GM23338 (cell line): ENCODE measurements at regions not wholly inside any gene's neighbourhood (a gene's known extent, or its start where the extent isn't known, plus 50 kb on each side); places are given as distances from the start of the nearest gene placed in this dataset.

ENCODE experiments used
- ATAC-seq: fragments of 200-7000 bp; cut with Tn5 transposase; 3 replicates; pipeline ENCODE4 v1.9.1; 2020
- DNase-seq: peaks from one replicate; pipeline ENCODE4 v3.0.0-alpha.2; 2015; ENCODE audit warnings: low spot score
- H2AFZ ChIP-seq: fragments of 200-600 bp; sonication (generic); 2 replicates; pipeline ENCODE4 v1.8.0; 2016; ENCODE audit warnings: antibody characterized with exemption, mild to moderate bottlenecking, moderate library complexity
- H3F3A ChIP-seq: fragments of 200-600 bp; sonication (generic); replicated peaks from 2 replicates; pipeline ENCODE4 v1.8.0; 2017; ENCODE audit warnings: antibody characterized with exemption, mixed run types, low read depth
- H3K27ac ChIP-seq: fragments of 200-600 bp; sonication (generic); 2 replicates; pipeline ENCODE4 v1.6.1; 2016; ENCODE audit warnings: low read depth
- H3K27me3 ChIP-seq: fragments of 200-600 bp; sonication (generic); 2 replicates; pipeline ENCODE4 v1.8.0; 2016; ENCODE audit warnings: mild to moderate bottlenecking, mixed run types, moderate library complexity; ENCODE audit not compliant: insufficient read depth
- H3K36me3 ChIP-seq: fragments of 200-600 bp; sonication (generic); 2 replicates; pipeline ENCODE4 v1.8.0; 2016; ENCODE audit warnings: mild to moderate bottlenecking; ENCODE audit not compliant: insufficient read depth
- H3K4me1 ChIP-seq: fragments of 200-600 bp; sonication (generic); 2 replicates; pipeline ENCODE4 v1.8.0; 2016; ENCODE audit warnings: mild to moderate bottlenecking, moderate library complexity; ENCODE audit not compliant: insufficient read depth
- H3K4me2 ChIP-seq: fragments of 200-600 bp; sonication (generic); 2 replicates; pipeline ENCODE4 v1.7.1; 2017; ENCODE audit warnings: mixed run types
- H3K4me3 ChIP-seq: fragments of 200-600 bp; sonication (generic); 2 replicates; pipeline ENCODE4 v1.6.1; 2016; ENCODE audit warnings: mixed run types
- H3K79me2 ChIP-seq: fragments of 200-600 bp; sonication (generic); replicated peaks from 2 replicates; pipeline ENCODE4 v1.8.0; 2017; ENCODE audit warnings: mild to moderate bottlenecking; ENCODE audit not compliant: insufficient read depth
- H3K9me2 ChIP-seq: fragments of 200-600 bp; sonication (generic); 2 replicates; pipeline ENCODE4 v1.8.0; 2017; ENCODE audit not compliant: insufficient read depth
- H4K20me1 ChIP-seq: fragments of 200-600 bp; sonication (generic); replicated peaks from 2 replicates; pipeline ENCODE4 v1.8.0; 2017; ENCODE audit warnings: mild to moderate bottlenecking; ENCODE audit not compliant: insufficient read depth
- H3K27ac Mint-ChIP-seq: 2 replicates; pipeline ENCODE4 v1.8.0; 2020; ENCODE audit warnings: inconsistent platforms, mild to moderate bottlenecking, moderate library complexity, mixed read lengths
- H3K27me3 Mint-ChIP-seq: 3 replicates; pipeline ENCODE4 v1.8.0; 2022; ENCODE audit warnings: low read depth, mild to moderate bottlenecking, moderate library complexity, mixed read lengths, inconsistent platforms; ENCODE audit not compliant: insufficient read depth, poor library complexity
- H3K36me3 Mint-ChIP-seq: 3 replicates; pipeline ENCODE4 v1.8.0; 2021; ENCODE audit warnings: low read depth, mild to moderate bottlenecking, inconsistent platforms, moderate library complexity, mixed read lengths
- H3K4me1 Mint-ChIP-seq: 3 replicates; pipeline ENCODE4 v1.8.0; 2020; ENCODE audit warnings: mild to moderate bottlenecking, inconsistent platforms, mixed read lengths
- H3K4me3 Mint-ChIP-seq: 3 replicates; pipeline ENCODE4 v1.8.0; 2021; ENCODE audit warnings: moderate library complexity, mild to moderate bottlenecking, inconsistent platforms, mixed read lengths
- H3K9me3 Mint-ChIP-seq: 3 replicates; pipeline ENCODE4 v1.8.0; 2020; ENCODE audit warnings: moderate library complexity, mild to moderate bottlenecking, inconsistent platforms, mixed read lengths
- CREB1 ChIP-seq: fragments of 250-450 bp; sonication (Bioruptor Pico); IDR thresholded peaks from 2 replicates; pipeline ENCODE4 v1.5.0; 2020; ENCODE audit warnings: low read depth, mild to moderate bottlenecking, moderate library complexity
- EZH2 ChIP-seq: fragments of 200-600 bp; sonication (generic); IDR thresholded peaks from one replicate; pipeline ENCODE4 v1.8.0; 2017; ENCODE audit warnings: antibody characterized with exemption, mild to moderate bottlenecking, low read depth; ENCODE audit not compliant: unreplicated experiment
- EZH2phosphoT487 ChIP-seq: fragments of 200-600 bp; sonication (generic); IDR thresholded peaks from one replicate; pipeline ENCODE4 v1.8.1; 2018; ENCODE audit warnings: antibody characterized with exemption; ENCODE audit not compliant: unreplicated experiment
- JUNB ChIP-seq: IDR thresholded peaks from one replicate; pipeline ENCODE4 v1.6.1; 2016; ENCODE audit warnings: antibody characterized with exemption; ENCODE audit not compliant: unreplicated experiment
- NANOG ChIP-seq: IDR thresholded peaks from 2 replicates; pipeline ENCODE4 v1.6.1; 2016; ENCODE audit warnings: antibody characterized with exemption, borderline replicate concordance
- POLR2AphosphoS5 ChIP-seq: IDR thresholded peaks from 2 replicates; pipeline ENCODE4 v1.6.1; 2016; ENCODE audit warnings: antibody characterized with exemption, low read depth
- STAT1 ChIP-seq: IDR thresholded peaks from one replicate; pipeline ENCODE4 v1.6.1; 2016; ENCODE audit warnings: antibody characterized with exemption; ENCODE audit not compliant: unreplicated experiment
- ZNF114 ChIP-seq: fragments of 250-450 bp; sonication (Bioruptor Pico); IDR thresholded peaks from 2 replicates; pipeline ENCODE4 v1.5.0; 2020; ENCODE audit warnings: mild to moderate bottlenecking, moderate library complexity
- ZNF331 ChIP-seq: fragments of 250-450 bp; sonication (Bioruptor Pico); IDR thresholded peaks from 2 replicates; pipeline ENCODE4 v1.5.0; 2020; ENCODE audit warnings: low read depth, mild to moderate bottlenecking, moderate library complexity
- TF ChIP-seq, protein P1 (sequence below): IDR thresholded peaks from 2 replicates; pipeline ENCODE4 v1.6.1; 2016; ENCODE audit warnings: antibody characterized with exemption

DNA sequence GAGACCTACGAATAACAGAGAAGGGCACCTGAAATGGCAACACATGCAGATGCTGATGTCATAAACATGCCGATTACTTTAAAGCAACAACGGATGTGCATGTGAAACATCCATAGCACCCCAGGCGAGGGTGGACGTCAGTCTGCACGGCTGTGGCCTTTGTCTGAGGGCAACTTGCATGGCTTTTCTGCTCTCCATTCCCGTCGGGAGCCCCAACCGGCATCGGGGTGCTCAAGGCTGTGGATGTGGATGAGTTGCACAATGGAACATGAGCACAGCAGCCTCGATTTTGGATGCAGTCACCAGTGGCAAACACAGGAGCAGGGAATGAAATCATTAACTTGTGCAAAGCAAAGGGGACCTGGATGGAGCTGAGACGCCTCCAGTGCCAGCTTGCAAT, 298.2 kb upstream of the SALL3 start:
- no peak overlapping the region for H3K4me3 ChIP-seq
- H3K4me1 Mint-ChIP-seq, result no peaks in the 10 kb centered on the region; the same call in 2 of the 3 replicates
- DNase-seq, result no peak
- H3K27ac Mint-ChIP-seq, result no peak overlapping the region
- H3K27ac ChIP-seq, result no peak overlapping the region
- no peak overlapping the region for H3K4me3 Mint-ChIP-seq
- H3K36me3 Mint-ChIP-seq, result peaks cover 26% of the 10 kb centered on the region
- no peak overlapping the region for H3K4me2 ChIP-seq
- no peak overlapping the region for H2AFZ ChIP-seq
- H3K27me3 Mint-ChIP-seq, result peaks cover 6% of the 10 kb centered on the region
- ATAC-seq, result no peak
- H3K79me2 ChIP-seq, result no peaks in the 10 kb centered on the region
- H4K20me1 ChIP-seq, result no peaks in the 10 kb centered on the region
- no peaks in the 10 kb centered on the region for H3F3A ChIP-seq
- no peaks in the 10 kb centered on the region for H3K36me3 ChIP-seq
- H3K27me3 ChIP-seq, result no peaks in the 10 kb centered on the region
- TF ChIP-seq STAT1 (no peak), POLR2AphosphoS5 (no peak), ZNF331 (CRISPR knock-in tag) (no peak), ZNF114 (CRISPR knock-in tag) (no peak), CREB1 (CRISPR knock-in tag) (no peak), EZH2phosphoT487 (no peak), EZH2 (no peak), NANOG (no peak), JUNB (no peak)
- TF ChIP-seq, protein P1, sequence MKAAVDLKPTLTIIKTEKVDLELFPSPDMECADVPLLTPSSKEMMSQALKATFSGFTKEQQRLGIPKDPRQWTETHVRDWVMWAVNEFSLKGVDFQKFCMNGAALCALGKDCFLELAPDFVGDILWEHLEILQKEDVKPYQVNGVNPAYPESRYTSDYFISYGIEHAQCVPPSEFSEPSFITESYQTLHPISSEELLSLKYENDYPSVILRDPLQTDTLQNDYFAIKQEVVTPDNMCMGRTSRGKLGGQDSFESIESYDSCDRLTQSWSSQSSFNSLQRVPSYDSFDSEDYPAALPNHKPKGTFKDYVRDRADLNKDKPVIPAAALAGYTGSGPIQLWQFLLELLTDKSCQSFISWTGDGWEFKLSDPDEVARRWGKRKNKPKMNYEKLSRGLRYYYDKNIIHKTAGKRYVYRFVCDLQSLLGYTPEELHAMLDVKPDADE, result no peak
- peaks cover 97% of the 10 kb centered on the region for H3K9me3 Mint-ChIP-seq
- no peaks in the 10 kb centered on the region for H3K4me1 ChIP-seq
- no peaks in the 10 kb centered on the region for H3K9me2 ChIP-seq

DNA sequence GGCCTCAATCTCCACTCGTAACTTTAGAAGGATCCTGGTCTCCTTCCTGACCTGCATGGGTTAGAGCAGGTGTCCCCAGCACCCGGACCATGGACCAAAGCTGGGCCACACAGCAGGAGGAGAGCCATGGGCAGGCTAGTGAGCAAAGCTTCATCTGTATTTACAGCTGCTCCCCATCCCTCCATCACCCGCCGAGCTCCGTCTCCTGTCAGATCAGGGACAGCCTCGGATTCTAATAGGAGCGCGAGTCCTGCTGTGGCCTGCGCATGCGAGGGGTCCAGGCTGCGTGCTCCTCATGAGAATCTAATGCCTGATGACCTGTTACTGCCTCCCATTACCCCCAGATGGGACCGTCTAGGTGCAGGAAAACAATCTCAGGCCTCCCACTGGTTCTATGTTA, 297.7 kb upstream of the SALL3 start:
- no peak for TF ChIP-seq POLR2AphosphoS5
- no peak overlapping the region for H3K4me2 ChIP-seq
- peaks cover 27% of the 10 kb centered on the region for H3K36me3 Mint-ChIP-seq

DNA sequence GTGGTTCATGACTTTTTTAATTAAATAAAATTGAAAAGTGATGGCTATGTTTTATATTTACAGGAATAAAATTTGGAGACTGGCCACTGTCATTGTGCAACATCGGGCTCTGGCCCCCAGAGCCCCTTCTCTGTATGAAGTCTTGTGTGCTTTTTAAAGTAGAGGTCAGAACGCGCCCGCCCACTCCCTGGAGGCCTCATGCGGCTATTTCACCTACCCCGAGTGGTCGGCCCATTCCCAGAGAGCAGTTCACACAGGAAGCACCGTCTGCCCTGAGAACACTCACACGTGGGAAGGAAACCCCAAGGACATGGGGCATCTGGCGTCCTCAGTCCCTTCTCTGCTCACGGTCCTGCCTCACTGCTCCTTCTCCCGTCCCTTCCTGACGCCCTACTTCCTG, 296.9 kb upstream of the SALL3 start:
- Histone ChIP-seq H3F3A (no peaks in the 10 kb centered on the region), H3K36me3 (no peaks in the 10 kb centered on the region), H2AFZ (no peak overlapping the region), H3K4me3 (no peak overlapping the region), H4K20me1 (no peaks in the 10 kb centered on the region), H3K79me2 (no peaks in the 10 kb centered on the region), H3K4me2 (no peak overlapping the region), H3K9me2 (no peaks in the 10 kb centered on the region), H3K27ac (no peak overlapping the region), H3K27me3 (no peaks in the 10 kb centered on the region), H3K4me1 (no peaks in the 10 kb centered on the region)
- no peak overlapping the region for H3K27ac Mint-ChIP-seq
- H3K27me3 Mint-ChIP-seq, result peaks cover 8% of the 10 kb centered on the region
- DNase-seq (no peak), ATAC-seq (no peak)
- peaks cover 97% of the 10 kb centered on the region for H3K9me3 Mint-ChIP-seq
- peaks cover 29% of the 10 kb centered on the region for H3K36me3 Mint-ChIP-seq
- no peak overlapping the region for H3K4me3 Mint-ChIP-seq
- no peaks in the 10 kb centered on the region; the same call in 2 of the 3 replicates for H3K4me1 Mint-ChIP-seq
- TF ChIP-seq ZNF114 (CRISPR knock-in tag) (no peak), JUNB (no peak), EZH2phosphoT487 (no peak), STAT1 (no peak), EZH2 (no peak), CREB1 (CRISPR knock-in tag) (no peak), NANOG (no peak)

More for the DNA sequence above, 297.7 kb upstream of the SALL3 start:
- H4K20me1 ChIP-seq, result no peaks in the 10 kb centered on the region
- no peak overlapping the region for H2AFZ ChIP-seq
- no peaks in the 10 kb centered on the region for H3F3A ChIP-seq
- Mint-ChIP-seq H3K4me3 (no peak overlapping the region), H3K27me3 (peaks cover 6% of the 10 kb centered on the region), H3K4me1 (no peaks in the 10 kb centered on the region; the same call in 2 of the 3 replicates), H3K27ac (no peak overlapping the region), H3K9me3 (peaks cover 97% of the 10 kb centered on the region)
- H3K9me2 ChIP-seq, result no peaks in the 10 kb centered on the region
- H3K27ac ChIP-seq, result no peak overlapping the region
- no peaks in the 10 kb centered on the region for H3K27me3 ChIP-seq
- H3K79me2 ChIP-seq, result no peaks in the 10 kb centered on the region
- DNase-seq (no peak), ATAC-seq (no peak)
- no peaks in the 10 kb centered on the region for H3K4me1 ChIP-seq
- no peak overlapping the region for H3K4me3 ChIP-seq
- H3K36me3 ChIP-seq, result no peaks in the 10 kb centered on the region
